IMR-90 (cell line): ENCODE measurements at regions not wholly inside any gene's neighbourhood (a gene's known extent, or its start where the extent isn't known, plus 50 kb on each side); places are given as distances from the start of the nearest gene placed in this dataset.

Experiments
- ATAC-seq: fragments of 200-7000 bp; cut with Tn5 transposase; 2 replicates; pipeline ENCODE4 v1.9.1; 2020; ENCODE audit warnings: low read depth, mild to moderate bottlenecking, moderate library complexity
- BruUV-seq: library from RNA; stranded (reverse); fragments of 400-500 nt; replicated peaks from 2 replicates; lab custom pipeline; 2021; lab: Mats Ljungman, UMichigan
- CTCF ChIA-PET: fragments of 300-600 bp; formaldehyde crosslinking; extraction: SDS; loops from one replicate; lab custom pipeline; 2021; ENCODE audit warnings: antibody characterized with exemption; lab: Yijun Ruan, JAX
- POLR2A ChIA-PET: fragments of 300-600 bp; sonication (Branson Sonifier 250); formaldehyde crosslinking; loops from one replicate; lab custom pipeline; 2022; ENCODE audit warnings: antibody characterized with exemption; ENCODE audit not compliant: unreplicated experiment; lab: Charles Lee
- DNase-seq: peaks from one replicate; pipeline ENCODE4 v3.0.0; 2013
- H2AFZ ChIP-seq: replicated peaks from 2 replicates; pipeline ENCODE3; 2013; ENCODE audit warnings: low read length, mild to moderate bottlenecking; ENCODE audit not compliant: poor library complexity
- H2AK5ac ChIP-seq: 2 replicates; pipeline ENCODE4 v1.6.1; 2013; ENCODE audit warnings: low read depth, low read length, inconsistent platforms
- H2AK9ac ChIP-seq: replicated peaks from 2 replicates; pipeline ENCODE3; 2013; ENCODE audit warnings: mild to moderate bottlenecking, low read depth, low read length, moderate library complexity; ENCODE audit not compliant: poor library complexity
- H2BK120ac ChIP-seq: 2 replicates; pipeline ENCODE4 v1.6.1; 2013; ENCODE audit warnings: low read depth, low read length, inconsistent platforms
- H2BK15ac ChIP-seq: 3 replicates; pipeline ENCODE4 v1.6.1; 2013; ENCODE audit warnings: low read depth, low read length, inconsistent platforms
- H2BK20ac ChIP-seq: 2 replicates; pipeline ENCODE4 v1.6.1; 2013; ENCODE audit warnings: low read depth, mild to moderate bottlenecking, inconsistent platforms, low read length, moderate library complexity
- H2BK5ac ChIP-seq: 2 replicates; pipeline ENCODE4 v1.6.1; 2013; ENCODE audit warnings: mild to moderate bottlenecking, low read depth, low read length, inconsistent platforms; ENCODE audit not compliant: poor library complexity, severe bottlenecking
- H3K14ac ChIP-seq: replicated peaks from 2 replicates; pipeline ENCODE4 v1.6.1; 2013; ENCODE audit warnings: low read depth, low read length, inconsistent platforms
- H3K18ac ChIP-seq: 2 replicates; pipeline ENCODE4 v1.6.1; 2013; ENCODE audit warnings: low read depth, low read length, control low read depth
- H3K23ac ChIP-seq: 2 replicates; pipeline ENCODE4 v1.6.1; 2013; ENCODE audit warnings: low read depth, low read length, inconsistent platforms
- H3K27ac ChIP-seq: 2 replicates; pipeline ENCODE4 v1.5.1; 2013; ENCODE audit warnings: mild to moderate bottlenecking, control low read depth, low read length; ENCODE audit not compliant: insufficient read depth
- H3K27me3 ChIP-seq: 2 replicates; pipeline ENCODE4 v1.6.1; 2013; ENCODE audit warnings: low read length; ENCODE audit not compliant: control insufficient read depth, insufficient read depth
- H3K36me3 ChIP-seq: 2 replicates; pipeline ENCODE4 v1.6.1; 2013; ENCODE audit warnings: low read length, mixed read lengths; ENCODE audit not compliant: control insufficient read depth, insufficient read depth
- H3K4ac ChIP-seq: 2 replicates; pipeline ENCODE4 v1.6.1; 2013; ENCODE audit warnings: low read depth, low read length, inconsistent platforms
- H3K4me1 ChIP-seq: 2 replicates; pipeline ENCODE4 v1.6.1; 2013; ENCODE audit warnings: low read length, mixed read lengths; ENCODE audit not compliant: control insufficient read depth, insufficient read depth
- H3K4me2 ChIP-seq: 2 replicates; pipeline ENCODE4 v1.6.1; 2013; ENCODE audit warnings: low read depth, mild to moderate bottlenecking, control low read depth, low read length, moderate library complexity
- H3K4me3 ChIP-seq: 2 replicates; pipeline ENCODE4 v1.5.1; 2013; ENCODE audit warnings: low read depth, mild to moderate bottlenecking, control low read depth, low read length, moderate library complexity; ENCODE audit not compliant: insufficient read depth
- H3K56ac ChIP-seq: 2 replicates; pipeline ENCODE4 v1.6.1; 2013; ENCODE audit warnings: low read length, inconsistent platforms; ENCODE audit not compliant: insufficient read depth; ENCODE audit errors: extremely low read depth
- H3K79me1 ChIP-seq, 2 experiments: 2 replicates each; pipeline ENCODE4 v1.6.1; 2013; ENCODE audit warnings: low read length in 2 of 2, inconsistent platforms in 1 of 2, low read depth in 1 of 2
- H3K9ac ChIP-seq: 2 replicates; pipeline ENCODE4 v1.6.1; 2013; ENCODE audit warnings: low read depth, low read length, control low read depth
- H3K9me1 ChIP-seq: 2 replicates; pipeline ENCODE4 v1.6.1; 2013; ENCODE audit warnings: low read length, inconsistent platforms; ENCODE audit not compliant: insufficient read depth
- H3K9me3 ChIP-seq: 2 replicates; pipeline ENCODE4 v1.6.1; 2013; ENCODE audit warnings: low read length; ENCODE audit not compliant: control insufficient read depth, insufficient read depth
- H4K20me1 ChIP-seq: 2 replicates; pipeline ENCODE4 v1.6.1; 2013; ENCODE audit warnings: low read length, inconsistent platforms; ENCODE audit not compliant: insufficient read depth
- H4K5ac ChIP-seq: 2 replicates; pipeline ENCODE4 v1.6.1; 2013; ENCODE audit warnings: mild to moderate bottlenecking, low read depth, low read length, control low read depth
- H4K8ac ChIP-seq, 2 experiments: 2 replicates each; pipeline ENCODE4 v1.6.1; 2013; ENCODE audit warnings: low read depth in 2 of 2, low read length in 2 of 2, control low read depth in 1 of 2, inconsistent platforms in 1 of 2
- H4K91ac ChIP-seq: 2 replicates; pipeline ENCODE4 v1.6.1; 2013; ENCODE audit warnings: low read depth, low read length, inconsistent platforms; ENCODE audit not compliant: insufficient read depth
- BHLHE40 ChIP-seq: fragments of 150-350 bp; IDR thresholded peaks from 2 replicates; pipeline ENCODE4 v1.6.1; 2016; ENCODE audit warnings: mild to moderate bottlenecking, low read depth, low read length
- CEBPB ChIP-seq: IDR thresholded peaks from 2 replicates; pipeline ENCODE4 v1.6.1; 2012; ENCODE audit warnings: low read depth, low read length, improper control_type of control experiment
- CHD1 ChIP-seq: IDR thresholded peaks from 2 replicates; pipeline ENCODE4 v1.6.1; 2012; ENCODE audit warnings: low read depth, low read length, improper control_type of control experiment
- FOS ChIP-seq: fragments of 150-350 bp; IDR thresholded peaks from 2 replicates; pipeline ENCODE4 v1.6.1; 2016; ENCODE audit warnings: low read depth, low read length
- MAFK ChIP-seq: IDR thresholded peaks from 2 replicates; pipeline ENCODE4 v1.6.1; 2012; ENCODE audit warnings: low read depth, low read length, improper control_type of control experiment
- MAZ ChIP-seq: IDR thresholded peaks from 2 replicates; pipeline ENCODE4 v1.6.1; 2012; ENCODE audit warnings: low read depth, mild to moderate bottlenecking, low read length, improper control_type of control experiment, moderate library complexity, borderline replicate concordance
- MXI1 ChIP-seq: IDR thresholded peaks from 2 replicates; pipeline ENCODE4 v1.6.1; 2012; ENCODE audit warnings: low read depth, mild to moderate bottlenecking, low read length, moderate library complexity, borderline replicate concordance
- NFE2L2 ChIP-seq: fragments of 150-350 bp; IDR thresholded peaks from 2 replicates; pipeline ENCODE4 v1.6.1; 2016; ENCODE audit warnings: low read depth, mild to moderate bottlenecking, low read length
- POLR2A ChIP-seq: IDR thresholded peaks from 2 replicates; pipeline ENCODE4 v1.6.1; 2012; ENCODE audit warnings: mild to moderate bottlenecking, low read depth, low read length
- RAD21 ChIP-seq: IDR thresholded peaks from 2 replicates; pipeline ENCODE4 v1.6.1; 2012; ENCODE audit warnings: low read length, improper control_type of control experiment
- RCOR1 ChIP-seq: IDR thresholded peaks from 2 replicates; pipeline ENCODE4 v1.6.1; 2012; ENCODE audit warnings: mild to moderate bottlenecking, low read length, improper control_type of control experiment; ENCODE audit not compliant: insufficient replicate concordance
- RFX5 ChIP-seq: IDR thresholded peaks from 2 replicates; pipeline ENCODE4 v1.8.0; 2012; ENCODE audit warnings: low read depth, mild to moderate bottlenecking, low read length, moderate library complexity
- SMC3 ChIP-seq: fragments of 150-350 bp; IDR thresholded peaks from 2 replicates; pipeline ENCODE4 v1.6.1; 2016; ENCODE audit warnings: low read depth, mild to moderate bottlenecking, antibody characterized with exemption, low read length, moderate library complexity
- WGBS, 2 experiments: methylation state at CpG; one replicate each; pipeline versions ENCODE4 v1.1.5 to v1.1.7; 2013; ENCODE audit warnings: missing lambda C conversion rate in 2 of 2; ENCODE audit not compliant: insufficient read length in 1 of 2; ENCODE audit errors: extremely low coverage in 2 of 2; 5-methylcytosine and 5-hydroxymethylcytosine counted together
- dilution Hi-C: fragments of 300-500 bp; cut with HindIII; formaldehyde crosslinking; loops from one replicate; pipeline ENCODE4 v1.14.3; 2018; ENCODE audit warnings: low sequenced_read_pairs; ENCODE audit not compliant: unreplicated experiment
- in situ Hi-C: fragments of 300-500 bp; cut with MboI; formaldehyde crosslinking; loops from 3 replicates; pipeline ENCODE4 v1.14.3; 2019; ENCODE audit warnings: low sequenced_read_pairs, inconsistent platforms, mixed read lengths
- intact Hi-C: fragments of 100-400 bp; cut with micrococcal nuclease; formaldehyde crosslinking; loops from 2 replicates; pipeline ENCODE4 v1.10.0; 2022
- TF ChIP-seq, protein P1 (sequence below): fragments of 150-350 bp; IDR thresholded peaks from 2 replicates; pipeline ENCODE4 v1.6.1; 2017; ENCODE audit warnings: mild to moderate bottlenecking, antibody characterized with exemption, low read length, low read depth
- TF ChIP-seq, protein P2 (sequence below): conservative IDR thresholded peaks from 2 replicates; pipeline ENCODE4 v1.5.1; 2012; ENCODE audit warnings: mild to moderate bottlenecking, low read depth, low read length, improper control_type of control experiment
- TF ChIP-seq, protein P3 (sequence below): fragments of 150-350 bp; IDR thresholded peaks from 2 replicates; pipeline ENCODE4 v1.6.1; 2016; ENCODE audit warnings: low read depth, mild to moderate bottlenecking, low read length, moderate library complexity, borderline replicate concordance

DNA sequence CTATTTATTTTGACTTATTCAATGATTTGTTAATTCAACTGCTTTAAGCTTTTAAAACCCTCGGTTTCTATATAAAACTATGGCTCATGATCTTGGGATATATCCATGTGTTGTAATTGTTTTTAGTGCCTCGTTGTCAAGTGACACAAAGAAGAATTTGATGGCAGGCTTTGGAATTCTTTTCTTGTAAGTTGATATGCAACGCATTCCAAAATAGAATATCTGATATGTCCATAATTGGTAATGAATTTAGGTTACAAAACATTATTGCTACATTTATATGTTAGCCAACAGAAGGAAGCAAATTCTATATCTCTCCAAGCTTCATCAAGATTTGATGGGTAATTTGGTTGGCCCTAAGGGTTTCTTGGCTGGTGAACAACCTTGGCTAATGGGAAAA lies 220.4 kb upstream of the RIMS1 start:
- no TSS peak for BruUV-seq
- H4K91ac ChIP-seq: no peak overlapping the region
- H2BK20ac ChIP-seq: no peak overlapping the region
- H2AK5ac ChIP-seq: no peak overlapping the region
- dilution Hi-C loops (no loop called here), in situ Hi-C loops (no loop called here), intact Hi-C loops (no loop called here)
- no peaks in the 10 kb centered on the region for H3K79me1 ChIP-seq
- no peaks in the 10 kb centered on the region for H3K9me3 ChIP-seq
- ATAC-seq: no peak
- no peaks in the 10 kb centered on the region for H3K4me1 ChIP-seq
- POLR2A ChIA-PET: no interaction called here
- H3K4ac ChIP-seq: no peak overlapping the region
- no peak overlapping the region for H2BK5ac ChIP-seq
- TF ChIP-seq POLR2A (no peak), FOS (no peak), MXI1 (no peak), SMC3 (no peak), MAZ (no peak), RCOR1 (no peak), CEBPB (no peak), RAD21 (no peak), RFX5 (no peak), MAFK (no peak), NFE2L2 (no peak), CHD1 (no peak), BHLHE40 (no peak)
- TF ChIP-seq, protein P1, sequence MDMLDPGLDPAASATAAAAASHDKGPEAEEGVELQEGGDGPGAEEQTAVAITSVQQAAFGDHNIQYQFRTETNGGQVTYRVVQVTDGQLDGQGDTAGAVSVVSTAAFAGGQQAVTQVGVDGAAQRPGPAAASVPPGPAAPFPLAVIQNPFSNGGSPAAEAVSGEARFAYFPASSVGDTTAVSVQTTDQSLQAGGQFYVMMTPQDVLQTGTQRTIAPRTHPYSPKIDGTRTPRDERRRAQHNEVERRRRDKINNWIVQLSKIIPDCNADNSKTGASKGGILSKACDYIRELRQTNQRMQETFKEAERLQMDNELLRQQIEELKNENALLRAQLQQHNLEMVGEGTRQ: no peak
- TF ChIP-seq, protein P2, sequence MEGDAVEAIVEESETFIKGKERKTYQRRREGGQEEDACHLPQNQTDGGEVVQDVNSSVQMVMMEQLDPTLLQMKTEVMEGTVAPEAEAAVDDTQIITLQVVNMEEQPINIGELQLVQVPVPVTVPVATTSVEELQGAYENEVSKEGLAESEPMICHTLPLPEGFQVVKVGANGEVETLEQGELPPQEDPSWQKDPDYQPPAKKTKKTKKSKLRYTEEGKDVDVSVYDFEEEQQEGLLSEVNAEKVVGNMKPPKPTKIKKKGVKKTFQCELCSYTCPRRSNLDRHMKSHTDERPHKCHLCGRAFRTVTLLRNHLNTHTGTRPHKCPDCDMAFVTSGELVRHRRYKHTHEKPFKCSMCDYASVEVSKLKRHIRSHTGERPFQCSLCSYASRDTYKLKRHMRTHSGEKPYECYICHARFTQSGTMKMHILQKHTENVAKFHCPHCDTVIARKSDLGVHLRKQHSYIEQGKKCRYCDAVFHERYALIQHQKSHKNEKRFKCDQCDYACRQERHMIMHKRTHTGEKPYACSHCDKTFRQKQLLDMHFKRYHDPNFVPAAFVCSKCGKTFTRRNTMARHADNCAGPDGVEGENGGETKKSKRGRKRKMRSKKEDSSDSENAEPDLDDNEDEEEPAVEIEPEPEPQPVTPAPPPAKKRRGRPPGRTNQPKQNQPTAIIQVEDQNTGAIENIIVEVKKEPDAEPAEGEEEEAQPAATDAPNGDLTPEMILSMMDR: no peak
- TF ChIP-seq, protein P3, sequence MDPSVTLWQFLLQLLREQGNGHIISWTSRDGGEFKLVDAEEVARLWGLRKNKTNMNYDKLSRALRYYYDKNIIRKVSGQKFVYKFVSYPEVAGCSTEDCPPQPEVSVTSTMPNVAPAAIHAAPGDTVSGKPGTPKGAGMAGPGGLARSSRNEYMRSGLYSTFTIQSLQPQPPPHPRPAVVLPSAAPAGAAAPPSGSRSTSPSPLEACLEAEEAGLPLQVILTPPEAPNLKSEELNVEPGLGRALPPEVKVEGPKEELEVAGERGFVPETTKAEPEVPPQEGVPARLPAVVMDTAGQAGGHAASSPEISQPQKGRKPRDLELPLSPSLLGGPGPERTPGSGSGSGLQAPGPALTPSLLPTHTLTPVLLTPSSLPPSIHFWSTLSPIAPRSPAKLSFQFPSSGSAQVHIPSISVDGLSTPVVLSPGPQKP: no peak
- H3K9me1 ChIP-seq: no peaks in the 10 kb centered on the region
- no peaks in the 10 kb centered on the region for H3K27me3 ChIP-seq
- no peaks in the 10 kb centered on the region for H3K36me3 ChIP-seq
- no peak overlapping the region for H3K56ac ChIP-seq
- H2AK9ac ChIP-seq: no peak overlapping the region
- CTCF ChIA-PET: no interaction called here
- H3K14ac ChIP-seq: no peak overlapping the region
- no peak overlapping the region for H3K4me3 ChIP-seq
- no CpG with 5 or more reads among the region's 3 CpGs for WGBS, 2 experiments
- H3K9ac ChIP-seq: no peak overlapping the region
- no peak overlapping the region for H2BK120ac ChIP-seq
- no peak overlapping the region for H3K4me2 ChIP-seq
- no peak overlapping the region for H3K23ac ChIP-seq
- no peak overlapping the region for H4K5ac ChIP-seq
- no peak overlapping the region for H3K27ac ChIP-seq
- DNase-seq: no peak
- no peak overlapping the region for H2AFZ ChIP-seq
- H2BK15ac ChIP-seq: no peak overlapping the region
- no peaks in the 10 kb centered on the region for H4K20me1 ChIP-seq
- H3K18ac ChIP-seq: no peak overlapping the region
- no peak overlapping the region for H4K8ac ChIP-seq
